Colonic mucosa (tissue), 4 donors: ENCODE measurements at regions not wholly inside any gene's neighbourhood (a gene's known extent, or its start where the extent isn't known, plus 50 kb on each side); places are given as distances from the start of the nearest gene placed in this dataset.

Experiments used
- DNase-seq: peaks from one replicate; pipeline ENCODE4 v3.0.0-alpha.2; 2020
- H3K27ac ChIP-seq: fragments of 200-600 bp; one replicate; pipeline ENCODE4 v1.8.0; 2021
- H3K27me3 ChIP-seq: fragments of 200-600 bp; one replicate; pipeline ENCODE4 v1.8.0; 2021
- H3K36me3 ChIP-seq: fragments of 200-600 bp; one replicate; pipeline ENCODE4 v1.8.0; 2021
- H3K4me1 ChIP-seq: fragments of 200-600 bp; one replicate; pipeline ENCODE4 v1.8.0; 2021; ENCODE audit warnings: mild to moderate bottlenecking
- H3K4me3 ChIP-seq: fragments of 200-600 bp; one replicate; pipeline ENCODE4 v1.8.0; 2021
- H3K9ac ChIP-seq, 2 donors: one replicate each; pipeline ENCODE4 v1.7.0; 2013; ENCODE audit warnings: control low read depth in 2 of 2, low read depth in 2 of 2, low read length in 2 of 2
- H3K9me3 ChIP-seq: fragments of 200-600 bp; one replicate; pipeline ENCODE4 v1.8.0; 2021
- intact Hi-C: fragments of 100-400 bp; cut with DNase I; formaldehyde crosslinking; loops from one replicate; pipeline ENCODE4 v1.14.1; 2022
- TF ChIP-seq, protein P1 (sequence below): fragments of 200-600 bp; IDR thresholded peaks from one replicate; pipeline ENCODE4 v1.8.0; 2022; ENCODE audit warnings: antibody characterized with exemption, mild to moderate bottlenecking
- donor health status: healthy.
- donor health status: DM: no; HTN: no; CAD: no.
- donor health status: DM: no; HTN: no; CAD: no.

DNA sequence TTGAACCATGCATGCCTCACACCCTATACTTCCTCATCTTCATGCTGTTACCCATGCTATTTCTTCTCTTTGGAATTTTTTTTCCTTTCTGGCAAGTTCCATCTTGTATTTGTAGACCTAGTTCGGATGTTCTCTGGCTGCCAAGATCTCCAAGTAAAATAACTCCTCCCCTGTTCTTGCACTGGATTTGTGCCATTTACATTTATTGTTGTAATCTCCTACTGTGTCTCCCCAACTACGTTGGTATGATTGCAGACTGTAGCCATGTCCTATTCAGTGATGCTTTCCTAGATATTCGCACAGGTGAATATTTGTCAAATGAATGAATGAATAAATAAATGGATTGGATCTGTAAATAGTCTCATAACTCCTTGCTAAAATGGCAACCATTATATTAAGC, 546.0 kb downstream of the MN1 start:
- no peaks in the 10 kb centered on the region for H3K27me3 ChIP-seq
- no peaks in the 10 kb centered on the region for H3K36me3 ChIP-seq
- H3K9me3 ChIP-seq: no peaks in the 10 kb centered on the region
- TF ChIP-seq, protein P1, sequence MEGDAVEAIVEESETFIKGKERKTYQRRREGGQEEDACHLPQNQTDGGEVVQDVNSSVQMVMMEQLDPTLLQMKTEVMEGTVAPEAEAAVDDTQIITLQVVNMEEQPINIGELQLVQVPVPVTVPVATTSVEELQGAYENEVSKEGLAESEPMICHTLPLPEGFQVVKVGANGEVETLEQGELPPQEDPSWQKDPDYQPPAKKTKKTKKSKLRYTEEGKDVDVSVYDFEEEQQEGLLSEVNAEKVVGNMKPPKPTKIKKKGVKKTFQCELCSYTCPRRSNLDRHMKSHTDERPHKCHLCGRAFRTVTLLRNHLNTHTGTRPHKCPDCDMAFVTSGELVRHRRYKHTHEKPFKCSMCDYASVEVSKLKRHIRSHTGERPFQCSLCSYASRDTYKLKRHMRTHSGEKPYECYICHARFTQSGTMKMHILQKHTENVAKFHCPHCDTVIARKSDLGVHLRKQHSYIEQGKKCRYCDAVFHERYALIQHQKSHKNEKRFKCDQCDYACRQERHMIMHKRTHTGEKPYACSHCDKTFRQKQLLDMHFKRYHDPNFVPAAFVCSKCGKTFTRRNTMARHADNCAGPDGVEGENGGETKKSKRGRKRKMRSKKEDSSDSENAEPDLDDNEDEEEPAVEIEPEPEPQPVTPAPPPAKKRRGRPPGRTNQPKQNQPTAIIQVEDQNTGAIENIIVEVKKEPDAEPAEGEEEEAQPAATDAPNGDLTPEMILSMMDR: no peak
- intact Hi-C loops: no loop called here
- no peak for DNase-seq
- no peaks in the 10 kb centered on the region for H3K4me1 ChIP-seq
- H3K4me3 ChIP-seq: no peak overlapping the region
- H3K9ac ChIP-seq: no peak overlapping the region
- H3K27ac ChIP-seq: no peak overlapping the region

DNA sequence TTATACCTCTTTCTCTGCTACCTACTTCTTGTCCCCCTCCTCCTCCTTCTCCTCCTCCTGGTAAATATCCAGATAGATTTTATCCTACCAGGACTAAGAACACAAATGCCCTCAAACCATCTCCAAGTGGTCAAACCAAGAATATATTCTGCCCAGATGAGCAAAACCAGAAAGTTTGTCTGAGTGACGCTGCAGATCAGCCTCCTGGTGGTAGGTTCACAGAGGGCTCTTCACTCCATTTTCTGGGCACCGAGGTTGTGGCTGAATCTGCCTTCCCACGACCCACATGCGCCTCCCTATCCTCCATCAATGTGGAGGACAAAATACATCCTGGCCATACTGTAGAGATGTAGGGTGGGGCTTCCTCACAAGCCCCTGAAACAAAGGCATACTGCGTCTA, 543.6 kb downstream of the MN1 start:
- H3K4me3 ChIP-seq: no peak overlapping the region
- no peak overlapping the region for H3K9ac ChIP-seq
- H3K9me3 ChIP-seq: no peaks in the 10 kb centered on the region
- H3K27ac ChIP-seq: no peak overlapping the region
- TF ChIP-seq, protein P1: no peak
- no peaks in the 10 kb centered on the region for H3K4me1 ChIP-seq
- no peaks in the 10 kb centered on the region for H3K27me3 ChIP-seq
- intact Hi-C loops: no loop called here
- DNase-seq: no peak
- no peaks in the 10 kb centered on the region for H3K36me3 ChIP-seq

DNA sequence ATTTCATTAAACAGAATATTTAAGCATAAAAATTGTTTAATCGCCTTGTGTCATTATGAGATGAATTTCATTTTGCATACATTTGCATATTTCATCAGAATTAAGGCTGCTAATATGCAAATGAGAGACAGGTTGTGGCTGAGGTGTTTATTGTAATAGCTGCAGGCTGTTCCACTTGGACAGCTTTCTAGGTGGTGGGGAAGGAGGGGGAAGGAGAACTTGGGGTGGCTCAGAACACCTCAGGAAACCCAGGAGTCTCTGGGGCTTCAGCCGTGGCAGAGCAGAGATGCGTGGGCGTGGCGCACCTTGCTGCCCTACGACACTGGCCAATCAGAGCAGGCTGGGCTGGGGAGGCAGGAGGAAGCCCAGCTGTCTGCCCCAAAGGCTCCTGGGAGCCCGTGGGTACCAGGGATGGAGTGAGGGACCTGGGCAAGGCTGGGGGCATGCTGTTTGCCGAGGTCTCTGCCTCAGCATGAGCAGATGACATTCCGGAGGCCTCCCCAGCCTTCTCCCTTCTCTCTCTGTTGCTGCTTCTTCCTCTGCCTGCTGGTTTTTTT, 542.9 kb downstream of the MN1 start:
- Histone ChIP-seq H3K36me3 (no peaks in the 10 kb centered on the region), H3K27me3 (no peaks in the 10 kb centered on the region), H3K4me1 (no peaks in the 10 kb centered on the region), H3K4me3 (no peak overlapping the region), H3K9me3 (no peaks in the 10 kb centered on the region), H3K9ac (no peak overlapping the region), H3K27ac (no peak overlapping the region)
- TF ChIP-seq, protein P1: no peak
- DNase-seq: no peak
- intact Hi-C loops: no loop called here

DNA sequence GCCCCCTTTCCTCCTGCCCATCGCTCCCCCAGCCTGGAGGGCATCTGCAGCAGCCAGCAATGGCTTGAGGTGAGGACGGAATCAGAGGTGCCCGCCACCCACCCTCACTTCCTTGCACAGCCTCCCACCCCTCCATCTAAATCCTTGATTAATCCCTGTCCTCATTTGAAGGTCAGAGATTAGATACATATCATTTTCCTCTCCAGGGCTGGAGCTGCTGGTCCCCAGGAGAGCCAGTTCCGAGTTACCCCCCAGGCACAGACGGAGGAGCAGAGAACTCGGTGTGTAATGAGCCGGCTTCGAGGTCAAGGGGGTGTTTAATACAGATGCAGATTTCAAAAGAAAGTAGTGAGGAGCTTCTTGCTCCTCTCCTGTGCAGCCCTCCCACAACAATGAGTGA, 542.1 kb downstream of the MN1 start:
- Histone ChIP-seq H3K9ac (no peak overlapping the region), H3K4me3 (no peak overlapping the region), H3K9me3 (no peaks in the 10 kb centered on the region), H3K4me1 (no peaks in the 10 kb centered on the region), H3K27me3 (no peaks in the 10 kb centered on the region), H3K27ac (no peak overlapping the region), H3K36me3 (no peaks in the 10 kb centered on the region)
- DNase-seq: no peak
- intact Hi-C loops: no loop called here
- TF ChIP-seq, protein P1: no peak

DNA sequence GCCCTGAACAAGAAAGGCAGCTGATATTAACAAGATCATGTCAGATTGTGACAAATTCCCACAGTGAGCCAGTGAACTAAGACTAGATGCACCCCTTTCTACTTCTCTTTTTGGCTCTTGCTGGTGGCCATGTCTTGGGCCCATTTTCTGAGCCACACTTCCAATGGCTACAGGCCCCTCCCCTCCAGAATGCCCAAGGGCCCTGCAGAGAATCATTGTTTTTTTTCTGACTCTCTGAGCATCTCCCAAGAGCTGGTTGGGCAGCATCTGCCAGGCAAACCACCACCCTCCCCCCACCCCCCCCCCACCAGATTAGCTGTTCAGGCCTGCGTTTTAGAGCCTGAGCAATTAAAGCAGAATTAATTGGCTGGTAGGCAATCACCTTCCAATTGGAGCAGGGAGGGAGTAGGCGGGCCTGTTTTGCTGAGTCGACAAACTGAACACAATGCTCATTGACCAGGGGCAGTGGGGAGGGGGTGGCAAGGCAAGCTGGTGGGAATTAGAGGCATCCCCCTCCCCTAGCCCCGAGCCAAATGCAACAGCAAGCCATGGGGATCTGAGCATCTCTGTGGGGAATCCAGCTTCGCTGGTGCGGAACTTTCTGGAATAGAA, 541.4 kb downstream of the MN1 start:
- no peak overlapping the region for H3K9ac ChIP-seq
- H3K27ac ChIP-seq: no peak overlapping the region
- no peak overlapping the region for H3K4me3 ChIP-seq
- DNase-seq: no peak
- intact Hi-C loops: no loop called here
- no peaks in the 10 kb centered on the region for H3K4me1 ChIP-seq
- H3K36me3 ChIP-seq: no peaks in the 10 kb centered on the region
- TF ChIP-seq, protein P1: no peak
- no peaks in the 10 kb centered on the region for H3K27me3 ChIP-seq
- no peaks in the 10 kb centered on the region for H3K9me3 ChIP-seq
